GM12874 (cell line): ENCODE measurements at regions not wholly inside any gene's neighbourhood (a gene's known extent, or its start where the extent isn't known, plus 50 kb on each side); places are given as distances from the start of the nearest gene placed in this dataset.

Experiments used
- CTCF ChIP-seq: IDR thresholded peaks from 2 replicates; pipeline ENCODE4 v1.5.1; 2011; ENCODE audit warnings: low read depth, mild to moderate bottlenecking, control low read depth, low read length, moderate library complexity; ENCODE audit not compliant: insufficient read depth

- no peak for TF ChIP-seq CTCF
These were observed 1190.9 kb upstream of the PRMT6 start for GRCh38 chr1:105865546-105865945.

GRCh38 chr1:105872817-105873216 is 1183.7 kb upstream of the PRMT6 start:
- no peak for TF ChIP-seq CTCF

- no peak for TF ChIP-seq CTCF
These were observed 1181.9 kb upstream of the PRMT6 start for GRCh38 chr1:105874621-105875020.

- TF ChIP-seq CTCF: no peak
These were observed 1170.2 kb upstream of the PRMT6 start for GRCh38 chr1:105886309-105886708.

GRCh38 chr1:105891308-105891707 is 1165.2 kb upstream of the PRMT6 start:
- no peak for TF ChIP-seq CTCF

- no peak for TF ChIP-seq CTCF
These were observed 1162.5 kb upstream of the PRMT6 start for GRCh38 chr1:105894006-105894405.

- no peak for TF ChIP-seq CTCF
These were observed 1146.7 kb upstream of the PRMT6 start for GRCh38 chr1:105909811-105910210.

- TF ChIP-seq CTCF: no peak
These were observed 1142.1 kb upstream of the PRMT6 start for GRCh38 chr1:105914403-105914802.
